ENCODE measurements at regions not wholly inside any gene's neighbourhood (a gene's known extent, or its start where the extent isn't known, plus 50 kb on each side); places are given as distances from the start of the nearest gene placed in this dataset.

DNA sequence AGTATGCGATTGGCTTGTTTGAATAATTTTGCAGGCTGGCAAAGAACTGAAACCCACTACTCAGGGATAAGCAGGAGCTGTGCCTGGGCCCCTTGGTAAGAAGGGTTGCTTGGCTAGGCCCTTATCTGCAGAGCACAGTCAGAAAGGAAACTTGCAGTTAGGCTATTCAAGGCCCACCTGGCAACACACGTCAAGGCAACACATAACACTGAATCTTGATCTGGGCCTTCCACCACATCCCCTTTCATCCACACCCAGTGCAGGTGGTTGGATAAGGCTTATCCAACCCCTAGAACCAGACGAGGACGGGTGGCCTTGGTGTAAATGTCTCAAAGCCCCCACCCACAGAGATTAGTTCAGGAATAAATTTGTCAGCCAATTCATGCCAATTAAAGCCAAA, 72.8 kb upstream of the NEIL3 start:
- TF ChIP-seq, protein P1, sequence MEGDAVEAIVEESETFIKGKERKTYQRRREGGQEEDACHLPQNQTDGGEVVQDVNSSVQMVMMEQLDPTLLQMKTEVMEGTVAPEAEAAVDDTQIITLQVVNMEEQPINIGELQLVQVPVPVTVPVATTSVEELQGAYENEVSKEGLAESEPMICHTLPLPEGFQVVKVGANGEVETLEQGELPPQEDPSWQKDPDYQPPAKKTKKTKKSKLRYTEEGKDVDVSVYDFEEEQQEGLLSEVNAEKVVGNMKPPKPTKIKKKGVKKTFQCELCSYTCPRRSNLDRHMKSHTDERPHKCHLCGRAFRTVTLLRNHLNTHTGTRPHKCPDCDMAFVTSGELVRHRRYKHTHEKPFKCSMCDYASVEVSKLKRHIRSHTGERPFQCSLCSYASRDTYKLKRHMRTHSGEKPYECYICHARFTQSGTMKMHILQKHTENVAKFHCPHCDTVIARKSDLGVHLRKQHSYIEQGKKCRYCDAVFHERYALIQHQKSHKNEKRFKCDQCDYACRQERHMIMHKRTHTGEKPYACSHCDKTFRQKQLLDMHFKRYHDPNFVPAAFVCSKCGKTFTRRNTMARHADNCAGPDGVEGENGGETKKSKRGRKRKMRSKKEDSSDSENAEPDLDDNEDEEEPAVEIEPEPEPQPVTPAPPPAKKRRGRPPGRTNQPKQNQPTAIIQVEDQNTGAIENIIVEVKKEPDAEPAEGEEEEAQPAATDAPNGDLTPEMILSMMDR (IDR thresholded peaks at IDR 0.05; ENCODE audit: low read depth, low read length, poor library complexity, severe bottlenecking): no peak
- no peak for TF ChIP-seq EZH2phosphoT487 (IDR thresholded peaks at IDR 0.05; ENCODE audit: borderline replicate concordance, low read length)
